ENCODE measurements at regions not wholly inside any gene's neighbourhood (a gene's known extent, or its start where the extent isn't known, plus 50 kb on each side); places are given as distances from the start of the nearest gene placed in this dataset.

DNA sequence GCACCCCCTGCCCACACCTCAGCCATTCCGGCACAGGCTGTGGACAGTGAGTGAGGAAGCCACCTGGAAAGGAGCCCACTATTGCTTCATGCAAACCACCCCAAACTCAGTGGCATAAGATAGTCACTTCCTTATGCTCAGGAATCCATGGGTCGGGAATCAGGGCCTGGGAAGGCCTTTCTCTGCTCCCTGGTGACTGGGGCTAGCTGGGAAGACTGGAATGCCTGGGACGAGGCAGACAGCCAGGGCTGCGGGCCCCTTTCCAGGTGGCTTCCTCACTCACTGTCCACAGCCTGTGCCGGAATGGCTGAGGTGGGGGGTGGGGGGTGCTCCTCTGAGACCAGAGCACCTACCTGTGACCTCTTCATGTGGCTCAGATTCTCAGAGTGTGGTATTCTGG is 74.1 kb upstream of the GRB10 start:
- TF ChIP-seq, protein P1, sequence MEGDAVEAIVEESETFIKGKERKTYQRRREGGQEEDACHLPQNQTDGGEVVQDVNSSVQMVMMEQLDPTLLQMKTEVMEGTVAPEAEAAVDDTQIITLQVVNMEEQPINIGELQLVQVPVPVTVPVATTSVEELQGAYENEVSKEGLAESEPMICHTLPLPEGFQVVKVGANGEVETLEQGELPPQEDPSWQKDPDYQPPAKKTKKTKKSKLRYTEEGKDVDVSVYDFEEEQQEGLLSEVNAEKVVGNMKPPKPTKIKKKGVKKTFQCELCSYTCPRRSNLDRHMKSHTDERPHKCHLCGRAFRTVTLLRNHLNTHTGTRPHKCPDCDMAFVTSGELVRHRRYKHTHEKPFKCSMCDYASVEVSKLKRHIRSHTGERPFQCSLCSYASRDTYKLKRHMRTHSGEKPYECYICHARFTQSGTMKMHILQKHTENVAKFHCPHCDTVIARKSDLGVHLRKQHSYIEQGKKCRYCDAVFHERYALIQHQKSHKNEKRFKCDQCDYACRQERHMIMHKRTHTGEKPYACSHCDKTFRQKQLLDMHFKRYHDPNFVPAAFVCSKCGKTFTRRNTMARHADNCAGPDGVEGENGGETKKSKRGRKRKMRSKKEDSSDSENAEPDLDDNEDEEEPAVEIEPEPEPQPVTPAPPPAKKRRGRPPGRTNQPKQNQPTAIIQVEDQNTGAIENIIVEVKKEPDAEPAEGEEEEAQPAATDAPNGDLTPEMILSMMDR (IDR thresholded peaks at IDR 0.05) = no peak
- TF ChIP-seq POLR2A (IDR thresholded peaks at IDR 0.05; ENCODE audit: low read length) (no peak), GATA3 (IDR thresholded peaks at IDR 0.05; ENCODE audit: borderline replicate concordance) (no peak)

All from A549 (cell line).